ENCODE measurements at regions not wholly inside any gene's neighbourhood (a gene's known extent, or its start where the extent isn't known, plus 50 kb on each side); places are given as distances from the start of the nearest gene placed in this dataset.

DNA sequence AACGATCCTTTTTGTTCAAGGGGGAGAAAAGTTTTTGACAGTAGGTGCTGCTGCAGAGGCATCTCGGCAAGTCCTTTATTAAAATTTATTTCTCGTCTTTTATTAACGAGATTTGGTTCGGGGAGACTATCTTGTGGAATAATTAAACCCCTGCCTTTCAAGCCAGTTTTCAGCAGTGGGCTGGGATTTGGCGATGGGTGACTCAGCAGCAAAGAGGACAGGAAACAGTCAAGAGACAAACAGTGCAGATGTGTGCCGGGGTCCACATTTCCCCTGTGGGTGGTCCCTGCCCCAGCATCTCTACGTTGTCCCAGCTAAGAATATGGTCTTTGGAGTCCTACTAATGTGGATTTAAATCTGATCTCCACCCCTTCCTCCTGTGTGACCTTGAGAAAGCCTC lies 282.8 kb downstream of the CDH26 start:
- TF ChIP-seq, protein P1, sequence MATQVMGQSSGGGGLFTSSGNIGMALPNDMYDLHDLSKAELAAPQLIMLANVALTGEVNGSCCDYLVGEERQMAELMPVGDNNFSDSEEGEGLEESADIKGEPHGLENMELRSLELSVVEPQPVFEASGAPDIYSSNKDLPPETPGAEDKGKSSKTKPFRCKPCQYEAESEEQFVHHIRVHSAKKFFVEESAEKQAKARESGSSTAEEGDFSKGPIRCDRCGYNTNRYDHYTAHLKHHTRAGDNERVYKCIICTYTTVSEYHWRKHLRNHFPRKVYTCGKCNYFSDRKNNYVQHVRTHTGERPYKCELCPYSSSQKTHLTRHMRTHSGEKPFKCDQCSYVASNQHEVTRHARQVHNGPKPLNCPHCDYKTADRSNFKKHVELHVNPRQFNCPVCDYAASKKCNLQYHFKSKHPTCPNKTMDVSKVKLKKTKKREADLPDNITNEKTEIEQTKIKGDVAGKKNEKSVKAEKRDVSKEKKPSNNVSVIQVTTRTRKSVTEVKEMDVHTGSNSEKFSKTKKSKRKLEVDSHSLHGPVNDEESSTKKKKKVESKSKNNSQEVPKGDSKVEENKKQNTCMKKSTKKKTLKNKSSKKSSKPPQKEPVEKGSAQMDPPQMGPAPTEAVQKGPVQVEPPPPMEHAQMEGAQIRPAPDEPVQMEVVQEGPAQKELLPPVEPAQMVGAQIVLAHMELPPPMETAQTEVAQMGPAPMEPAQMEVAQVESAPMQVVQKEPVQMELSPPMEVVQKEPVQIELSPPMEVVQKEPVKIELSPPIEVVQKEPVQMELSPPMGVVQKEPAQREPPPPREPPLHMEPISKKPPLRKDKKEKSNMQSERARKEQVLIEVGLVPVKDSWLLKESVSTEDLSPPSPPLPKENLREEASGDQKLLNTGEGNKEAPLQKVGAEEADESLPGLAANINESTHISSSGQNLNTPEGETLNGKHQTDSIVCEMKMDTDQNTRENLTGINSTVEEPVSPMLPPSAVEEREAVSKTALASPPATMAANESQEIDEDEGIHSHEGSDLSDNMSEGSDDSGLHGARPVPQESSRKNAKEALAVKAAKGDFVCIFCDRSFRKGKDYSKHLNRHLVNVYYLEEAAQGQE (IDR thresholded peaks at IDR 0.05; ENCODE audit: insufficient read depth in 1 of 2, low read depth in 2 of 2, low read length in 2 of 2) = no peak
- no peak for TF ChIP-seq POLR2AphosphoS5 (IDR thresholded peaks at IDR 0.05; ENCODE audit: low read depth, low read length)

Data from PFSK-1 (cell line).